K562 (cell line): ENCODE measurements at regions not wholly inside any gene's neighbourhood (a gene's known extent, or its start where the extent isn't known, plus 50 kb on each side); places are given as distances from the start of the nearest gene placed in this dataset.

ENCODE experiments used
- ATAC-seq: fragments of 200-7000 bp; cut with Tn5 transposase; 3 replicates; pipeline ENCODE4 v1.9.1; 2020; ENCODE audit warnings: moderate library complexity
- BruUV-seq: library from RNA; stranded (reverse); fragments of 400-500 nt; replicated peaks from 2 replicates; lab custom pipeline; 2021; lab: Mats Ljungman, UMichigan
- CTCF ChIA-PET: fragments of 300-600 bp; formaldehyde crosslinking; extraction: SDS; loops from one replicate; lab custom pipeline; 2021; ENCODE audit warnings: low intra/inter-chr PET ratio; lab: Yijun Ruan, JAX
- POLR2A ChIA-PET: fragments of 300-600, 350-650 bp; sonication (Branson Sonifier 250); formaldehyde crosslinking; extraction: SDS; loops from one replicate; lab custom pipeline; 2021; ENCODE audit warnings: antibody characterized with exemption, inconsistent platforms; lab: Yijun Ruan, JAX
- DNase-seq, 4 experiments: peaks; one replicate each; pipeline versions ENCODE4 v3.0.0 to v3.0.0-alpha.2; 2011 to 2018; ENCODE audit warnings: low spot score in 3 of 4, mixed read lengths in 3 of 4; ENCODE audit errors: extremely low read depth in 1 of 4
- FAIRE-seq: peaks from 2 replicates; lab custom pipeline; 2011; peaks lifted over from hg19 to GRCh38; lab: Jason Lieb, UNC
- H2AFZ ChIP-seq: 2 replicates; pipeline ENCODE4 v1.6.0; 2011; ENCODE audit warnings: low read depth, low read length, control low read depth, inconsistent platforms
- H3K27ac ChIP-seq: fragments of 200-600 bp; 3 replicates; pipeline ENCODE4 v1.8.0; 2011; ENCODE audit warnings: low read depth, mild to moderate bottlenecking, control low read depth, inconsistent platforms, low read length, moderate library complexity, mixed read lengths; ENCODE audit errors: extremely low read depth
- H3K27me3 ChIP-seq, 2 experiments: fragments of 300-600 bp in 1 of 2; 2 replicates in 1 of 2; 3 replicates in 1 of 2; pipeline versions ENCODE4 v1.6.0 to v1.8.0; 2011; ENCODE audit warnings: inconsistent platforms in 2 of 2, low read length in 2 of 2, mild to moderate bottlenecking in 1 of 2, mixed read lengths in 1 of 2, moderate library complexity in 1 of 2; ENCODE audit not compliant: control insufficient read depth in 2 of 2, insufficient read depth in 2 of 2
- H3K36me3 ChIP-seq: fragments of 300-600 bp; 3 replicates; pipeline ENCODE4 v1.8.0; 2011; ENCODE audit warnings: mild to moderate bottlenecking, low read length, inconsistent platforms; ENCODE audit not compliant: control insufficient read depth, insufficient read depth
- H3K4me1 ChIP-seq, 2 experiments: fragments of 200-600 bp in 1 of 2; replicated peaks in 1 of 2; 2 replicates in 1 of 2; 3 replicates in 1 of 2; pipeline versions ENCODE4 v1.5.1 to v1.8.0; 2011; ENCODE audit warnings: inconsistent platforms in 2 of 2, low read length in 2 of 2, mild to moderate bottlenecking in 1 of 2, mixed read lengths in 1 of 2, moderate library complexity in 1 of 2; ENCODE audit not compliant: control insufficient read depth in 2 of 2, insufficient read depth in 2 of 2
- H3K4me2 ChIP-seq: 2 replicates; pipeline ENCODE4 v1.6.1; 2011; ENCODE audit warnings: low read length, control low read depth, inconsistent platforms, mixed read lengths; ENCODE audit not compliant: insufficient read depth
- H3K4me3 ChIP-seq: fragments of 200-600 bp; sonication (generic), shearing (Covaris generic); 2 replicates; pipeline ENCODE4 v1.5.1; 2016; ENCODE audit warnings: control low read depth, inconsistent platforms
- H3K79me2 ChIP-seq: fragments of 200-600 bp; 3 replicates; pipeline ENCODE4 v1.8.0; 2011; ENCODE audit warnings: low read length, inconsistent platforms; ENCODE audit not compliant: control insufficient read depth, insufficient read depth
- H3K9ac ChIP-seq, 2 experiments: 2 replicates each; pipeline versions ENCODE4 v1.6.0 to v1.6.1; 2011; ENCODE audit warnings: low read depth in 2 of 2, low read length in 2 of 2, control low read depth in 1 of 2, inconsistent platforms in 1 of 2, mild to moderate bottlenecking in 1 of 2, mixed read lengths in 1 of 2; ENCODE audit not compliant: insufficient read depth in 1 of 2
- H3K9me1 ChIP-seq: one replicate; pipeline ENCODE4 v1.6.0; 2011; ENCODE audit warnings: inconsistent platforms, mild to moderate bottlenecking, low read length, moderate library complexity; ENCODE audit not compliant: control insufficient read depth, insufficient read depth
- H3K9me3 ChIP-seq: replicated peaks from 2 replicates; pipeline ENCODE4 v1.5.1; 2011; ENCODE audit warnings: low read depth, low read length, inconsistent platforms; ENCODE audit not compliant: control insufficient read depth, insufficient read depth
- H4K20me1 ChIP-seq: replicated peaks from 2 replicates; pipeline ENCODE4 v1.6.1; 2011; ENCODE audit warnings: low read length, inconsistent platforms, mixed read lengths; ENCODE audit not compliant: control insufficient read depth, insufficient read depth
- DPF2 ChIP-seq: fragments of 450-650 bp; IDR thresholded peaks from 2 replicates; pipeline ENCODE4 v1.6.1; 2016
- EGR1 ChIP-seq: fragments of 450-650 bp; conservative IDR thresholded peaks from 2 replicates; pipeline ENCODE4 v1.6.1; 2017; ENCODE audit warnings: mild to moderate bottlenecking
- HMG20A ChIP-seq: fragments of 450-650 bp; formaldehyde crosslinking; conservative IDR thresholded peaks from 2 replicates; pipeline ENCODE4 v1.4.0; 2020; ENCODE audit warnings: mild to moderate bottlenecking, mixed read lengths
- HNRNPL ChIP-seq: fragments of 200-400 bp; formaldehyde crosslinking; IDR thresholded peaks from 2 replicates; pipeline ENCODE4 v1.6.1; 2017; ENCODE audit warnings: low read depth, mild to moderate bottlenecking, low read length
- MCM7 ChIP-seq, 2 experiments: fragments of 450-650 bp; IDR thresholded peaks; 2 replicates each; pipeline ENCODE4 v1.6.1; 2016 to 2018
- MTA2 ChIP-seq: fragments of 450-650 bp; IDR thresholded peaks from 2 replicates; pipeline ENCODE4 v1.6.1; 2016; ENCODE audit warnings: low read depth
- XRCC4 ChIP-seq: IDR thresholded peaks from one replicate; pipeline ENCODE4 v1.6.1; 2011; ENCODE audit not compliant: insufficient read depth, insufficient read length; ENCODE audit errors: extremely low read depth
- ZC3H11A ChIP-seq: IDR thresholded peaks from 2 replicates; pipeline ENCODE4 v1.6.1; 2012; ENCODE audit warnings: low read depth, low read length, improper control_type of control experiment
- ZNF134 ChIP-seq: fragments of 250-450 bp; sonication (Bioruptor Pico); conservative IDR thresholded peaks from 2 replicates; pipeline ENCODE4 v1.4.0; 2020
- ZNF324 ChIP-seq: fragments of 250-450 bp; sonication (Bioruptor Pico); IDR thresholded peaks from 2 replicates; pipeline ENCODE4 v1.4.0; 2020; ENCODE audit warnings: mild to moderate bottlenecking
- ZNF444 ChIP-seq: fragments of 250-450 bp; sonication (Bioruptor Pico); IDR thresholded peaks from 2 replicates; pipeline ENCODE4 v1.4.0; 2020; ENCODE audit warnings: mild to moderate bottlenecking, moderate library complexity
- WGBS: fragments of 100-300 bp; shearing (Covaris generic); methylation state at CpG from one replicate; pipeline ENCODE4 v1.1.6; 2016; ENCODE audit warnings: low coverage, mixed read lengths; ENCODE audit not compliant: insufficient coverage; ENCODE audit errors: missing lambda C conversion rate; 5-methylcytosine and 5-hydroxymethylcytosine counted together
- in situ Hi-C: fragments of 300-500 bp; cut with MboI; formaldehyde crosslinking; loops from 4 replicates; pipeline ENCODE4 v1.15.0; 2018; ENCODE audit warnings: inconsistent platforms, mixed read lengths
- intact Hi-C: fragments of 100-400 bp; cut with micrococcal nuclease; formaldehyde crosslinking; loops from 2 replicates; pipeline ENCODE4 v1.14.2; 2022
- TF ChIP-seq, protein P1 (sequence below): IDR thresholded peaks from 3 replicates; pipeline ENCODE4 v1.6.1; 2011; ENCODE audit warnings: borderline replicate concordance, mild to moderate bottlenecking, moderate library complexity; ENCODE audit not compliant: insufficient read length; ENCODE audit errors: extremely low read depth
- TF ChIP-seq, protein P2 (sequence below): fragments of 450-650 bp; formaldehyde crosslinking; conservative IDR thresholded peaks from 2 replicates; pipeline ENCODE4 v1.4.0; 2022; ENCODE audit warnings: mild to moderate bottlenecking, missing genetic modification characterization
- TF ChIP-seq, protein P3 (sequence below): sonication (generic); formaldehyde crosslinking; IDR thresholded peaks from 2 replicates; pipeline ENCODE4 v1.8.0; 2023; ENCODE audit warnings: mild to moderate bottlenecking, missing genetic modification reagents
- TF ChIP-seq, protein P4 (sequence below): sonication (generic); formaldehyde crosslinking; IDR thresholded peaks from 2 replicates; pipeline ENCODE4 v1.8.1; 2022; ENCODE audit warnings: missing genetic modification reagents

DNA sequence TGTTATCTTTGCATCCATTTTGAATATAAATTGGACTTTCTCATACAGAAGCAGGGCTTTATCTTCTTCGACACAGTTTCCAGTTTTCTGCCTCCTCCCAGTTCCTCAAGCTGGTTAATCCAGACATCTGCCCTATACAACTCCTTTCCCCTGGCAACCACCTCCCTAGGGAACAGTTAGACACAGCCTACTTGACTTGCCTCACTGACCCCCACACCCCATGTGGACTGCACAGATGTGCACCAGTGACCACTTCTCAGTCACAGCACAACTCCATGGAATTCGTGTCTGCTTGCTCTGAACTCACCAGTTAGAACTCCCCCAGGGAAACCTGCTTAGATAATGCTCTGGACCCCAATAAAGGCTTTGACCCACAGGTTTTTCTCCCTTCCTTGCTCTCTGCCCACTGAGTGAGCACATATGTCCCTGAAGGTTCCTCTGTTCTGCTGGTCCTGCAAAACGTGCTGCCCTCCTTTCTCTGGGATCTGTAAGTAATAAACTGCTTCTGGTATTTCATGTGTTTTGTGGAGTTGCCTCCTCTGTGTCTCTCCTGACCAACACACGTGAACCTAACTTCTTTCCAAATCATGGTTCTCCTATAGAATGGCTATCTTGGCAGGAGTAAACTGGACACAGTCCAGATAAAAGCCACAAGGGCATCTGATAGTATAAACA, 351.2 kb downstream of the CD83 start:
- Histone ChIP-seq H3K9me1 (no peaks in the 10 kb centered on the region), H3K4me1 (peaks cover 8 to 19% of the 10 kb centered on the region in 2 experiments; a peak in 3 of 5 replicates), H3K4me2 (no peak overlapping the region), H3K9me3 (no peaks in the 10 kb centered on the region; the same call in 1 of the 2 replicates), H2AFZ (no peak overlapping the region), H4K20me1 (no peaks in the 10 kb centered on the region), H3K4me3 (no peak overlapping the region), H3K9ac (no peak overlapping the region), H3K27me3 (no peaks in the 10 kb centered on the region), H3K36me3 (no peaks in the 10 kb centered on the region), H3K27ac (no peak overlapping the region), H3K79me2 (no peaks in the 10 kb centered on the region)
- CTCF ChIA-PET = no interaction called here
- DNase-seq = no peak
- POLR2A ChIA-PET = no interaction called here
- no peak for FAIRE-seq
- in situ Hi-C loops = no loop called here
- no peak; the same call in 2 of the 3 replicates for ATAC-seq
- BruUV-seq = no TSS peak
- WGBS = 17% methylated on average over 4 of the region's 4 CpGs
- intact Hi-C loops = no loop called here
- TF ChIP-seq, protein P1, sequence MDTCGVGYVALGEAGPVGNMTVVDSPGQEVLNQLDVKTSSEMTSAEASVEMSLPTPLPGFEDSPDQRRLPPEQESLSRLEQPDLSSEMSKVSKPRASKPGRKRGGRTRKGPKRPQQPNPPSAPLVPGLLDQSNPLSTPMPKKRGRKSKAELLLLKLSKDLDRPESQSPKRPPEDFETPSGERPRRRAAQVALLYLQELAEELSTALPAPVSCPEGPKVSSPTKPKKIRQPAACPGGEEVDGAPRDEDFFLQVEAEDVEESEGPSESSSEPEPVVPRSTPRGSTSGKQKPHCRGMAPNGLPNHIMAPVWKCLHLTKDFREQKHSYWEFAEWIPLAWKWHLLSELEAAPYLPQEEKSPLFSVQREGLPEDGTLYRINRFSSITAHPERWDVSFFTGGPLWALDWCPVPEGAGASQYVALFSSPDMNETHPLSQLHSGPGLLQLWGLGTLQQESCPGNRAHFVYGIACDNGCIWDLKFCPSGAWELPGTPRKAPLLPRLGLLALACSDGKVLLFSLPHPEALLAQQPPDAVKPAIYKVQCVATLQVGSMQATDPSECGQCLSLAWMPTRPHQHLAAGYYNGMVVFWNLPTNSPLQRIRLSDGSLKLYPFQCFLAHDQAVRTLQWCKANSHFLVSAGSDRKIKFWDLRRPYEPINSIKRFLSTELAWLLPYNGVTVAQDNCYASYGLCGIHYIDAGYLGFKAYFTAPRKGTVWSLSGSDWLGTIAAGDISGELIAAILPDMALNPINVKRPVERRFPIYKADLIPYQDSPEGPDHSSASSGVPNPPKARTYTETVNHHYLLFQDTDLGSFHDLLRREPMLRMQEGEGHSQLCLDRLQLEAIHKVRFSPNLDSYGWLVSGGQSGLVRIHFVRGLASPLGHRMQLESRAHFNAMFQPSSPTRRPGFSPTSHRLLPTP = no peak
- TF ChIP-seq ZC3H11A (no peak), MCM7 (IDR thresholded peaks at IDR 0.05) (no peak), HNRNPL (no peak), ZNF444 (CRISPR knock-in tag) (no peak), MTA2 (no peak), XRCC4 (no peak), EGR1 (no peak), ZNF134 (CRISPR knock-in tag) (no peak), ZNF324 (CRISPR knock-in tag) (no peak), HMG20A (CRISPR knock-in tag) (no peak), DPF2 (no peak)
- TF ChIP-seq, protein P2, sequence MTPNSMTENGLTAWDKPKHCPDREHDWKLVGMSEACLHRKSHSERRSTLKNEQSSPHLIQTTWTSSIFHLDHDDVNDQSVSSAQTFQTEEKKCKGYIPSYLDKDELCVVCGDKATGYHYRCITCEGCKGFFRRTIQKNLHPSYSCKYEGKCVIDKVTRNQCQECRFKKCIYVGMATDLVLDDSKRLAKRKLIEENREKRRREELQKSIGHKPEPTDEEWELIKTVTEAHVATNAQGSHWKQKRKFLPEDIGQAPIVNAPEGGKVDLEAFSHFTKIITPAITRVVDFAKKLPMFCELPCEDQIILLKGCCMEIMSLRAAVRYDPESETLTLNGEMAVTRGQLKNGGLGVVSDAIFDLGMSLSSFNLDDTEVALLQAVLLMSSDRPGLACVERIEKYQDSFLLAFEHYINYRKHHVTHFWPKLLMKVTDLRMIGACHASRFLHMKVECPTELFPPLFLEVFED (CRISPR knock-in tag) = no peak
- TF ChIP-seq, protein P3, sequence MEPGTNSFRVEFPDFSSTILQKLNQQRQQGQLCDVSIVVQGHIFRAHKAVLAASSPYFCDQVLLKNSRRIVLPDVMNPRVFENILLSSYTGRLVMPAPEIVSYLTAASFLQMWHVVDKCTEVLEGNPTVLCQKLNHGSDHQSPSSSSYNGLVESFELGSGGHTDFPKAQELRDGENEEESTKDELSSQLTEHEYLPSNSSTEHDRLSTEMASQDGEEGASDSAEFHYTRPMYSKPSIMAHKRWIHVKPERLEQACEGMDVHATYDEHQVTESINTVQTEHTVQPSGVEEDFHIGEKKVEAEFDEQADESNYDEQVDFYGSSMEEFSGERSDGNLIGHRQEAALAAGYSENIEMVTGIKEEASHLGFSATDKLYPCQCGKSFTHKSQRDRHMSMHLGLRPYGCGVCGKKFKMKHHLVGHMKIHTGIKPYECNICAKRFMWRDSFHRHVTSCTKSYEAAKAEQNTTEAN = no peak
- TF ChIP-seq, protein P4, sequence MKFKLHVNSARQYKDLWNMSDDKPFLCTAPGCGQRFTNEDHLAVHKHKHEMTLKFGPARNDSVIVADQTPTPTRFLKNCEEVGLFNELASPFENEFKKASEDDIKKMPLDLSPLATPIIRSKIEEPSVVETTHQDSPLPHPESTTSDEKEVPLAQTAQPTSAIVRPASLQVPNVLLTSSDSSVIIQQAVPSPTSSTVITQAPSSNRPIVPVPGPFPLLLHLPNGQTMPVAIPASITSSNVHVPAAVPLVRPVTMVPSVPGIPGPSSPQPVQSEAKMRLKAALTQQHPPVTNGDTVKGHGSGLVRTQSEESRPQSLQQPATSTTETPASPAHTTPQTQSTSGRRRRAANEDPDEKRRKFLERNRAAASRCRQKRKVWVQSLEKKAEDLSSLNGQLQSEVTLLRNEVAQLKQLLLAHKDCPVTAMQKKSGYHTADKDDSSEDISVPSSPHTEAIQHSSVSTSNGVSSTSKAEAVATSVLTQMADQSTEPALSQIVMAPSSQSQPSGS = no peak
